K562 (cell line): ENCODE measurements at regions not wholly inside any gene's neighbourhood (a gene's known extent, or its start where the extent isn't known, plus 50 kb on each side); places are given as distances from the start of the nearest gene placed in this dataset.

Experiments used
- ATAC-seq: fragments of 200-7000 bp; cut with Tn5 transposase; 3 replicates; pipeline ENCODE4 v1.9.1; 2020; ENCODE audit warnings: moderate library complexity
- BruUV-seq: library from RNA; stranded (reverse); fragments of 400-500 nt; replicated peaks from 2 replicates; lab custom pipeline; 2021; lab: Mats Ljungman, UMichigan
- CTCF ChIA-PET: fragments of 300-600 bp; formaldehyde crosslinking; extraction: SDS; loops from one replicate; lab custom pipeline; 2021; ENCODE audit warnings: low intra/inter-chr PET ratio; lab: Yijun Ruan, JAX
- POLR2A ChIA-PET: fragments of 300-600, 350-650 bp; sonication (Branson Sonifier 250); formaldehyde crosslinking; extraction: SDS; loops from one replicate; lab custom pipeline; 2021; ENCODE audit warnings: antibody characterized with exemption, inconsistent platforms; lab: Yijun Ruan, JAX
- DNase-seq, 4 experiments: peaks; one replicate each; pipeline versions ENCODE4 v3.0.0 to v3.0.0-alpha.2; 2011 to 2018; ENCODE audit warnings: low spot score in 3 of 4, mixed read lengths in 3 of 4; ENCODE audit errors: extremely low read depth in 1 of 4
- FAIRE-seq: peaks from 2 replicates; lab custom pipeline; 2011; peaks lifted over from hg19 to GRCh38; lab: Jason Lieb, UNC
- H2AFZ ChIP-seq: 2 replicates; pipeline ENCODE4 v1.6.0; 2011; ENCODE audit warnings: low read depth, low read length, control low read depth, inconsistent platforms
- H3K27ac ChIP-seq: fragments of 200-600 bp; 3 replicates; pipeline ENCODE4 v1.8.0; 2011; ENCODE audit warnings: low read depth, mild to moderate bottlenecking, control low read depth, inconsistent platforms, low read length, moderate library complexity, mixed read lengths; ENCODE audit errors: extremely low read depth
- H3K27me3 ChIP-seq, 2 experiments: fragments of 300-600 bp in 1 of 2; 2 replicates in 1 of 2; 3 replicates in 1 of 2; pipeline versions ENCODE4 v1.6.0 to v1.8.0; 2011; ENCODE audit warnings: inconsistent platforms in 2 of 2, low read length in 2 of 2, mild to moderate bottlenecking in 1 of 2, mixed read lengths in 1 of 2, moderate library complexity in 1 of 2; ENCODE audit not compliant: control insufficient read depth in 2 of 2, insufficient read depth in 2 of 2
- H3K36me3 ChIP-seq: fragments of 300-600 bp; 3 replicates; pipeline ENCODE4 v1.8.0; 2011; ENCODE audit warnings: mild to moderate bottlenecking, low read length, inconsistent platforms; ENCODE audit not compliant: control insufficient read depth, insufficient read depth
- H3K4me1 ChIP-seq, 2 experiments: fragments of 200-600 bp in 1 of 2; replicated peaks in 1 of 2; 2 replicates in 1 of 2; 3 replicates in 1 of 2; pipeline versions ENCODE4 v1.5.1 to v1.8.0; 2011; ENCODE audit warnings: inconsistent platforms in 2 of 2, low read length in 2 of 2, mild to moderate bottlenecking in 1 of 2, mixed read lengths in 1 of 2, moderate library complexity in 1 of 2; ENCODE audit not compliant: control insufficient read depth in 2 of 2, insufficient read depth in 2 of 2
- H3K4me2 ChIP-seq: 2 replicates; pipeline ENCODE4 v1.6.1; 2011; ENCODE audit warnings: low read length, control low read depth, inconsistent platforms, mixed read lengths; ENCODE audit not compliant: insufficient read depth
- H3K4me3 ChIP-seq: fragments of 200-600 bp; sonication (generic), shearing (Covaris generic); 2 replicates; pipeline ENCODE4 v1.5.1; 2016; ENCODE audit warnings: control low read depth, inconsistent platforms
- H3K79me2 ChIP-seq: fragments of 200-600 bp; 3 replicates; pipeline ENCODE4 v1.8.0; 2011; ENCODE audit warnings: low read length, inconsistent platforms; ENCODE audit not compliant: control insufficient read depth, insufficient read depth
- H3K9ac ChIP-seq, 2 experiments: 2 replicates each; pipeline versions ENCODE4 v1.6.0 to v1.6.1; 2011; ENCODE audit warnings: low read depth in 2 of 2, low read length in 2 of 2, control low read depth in 1 of 2, inconsistent platforms in 1 of 2, mild to moderate bottlenecking in 1 of 2, mixed read lengths in 1 of 2; ENCODE audit not compliant: insufficient read depth in 1 of 2
- H3K9me1 ChIP-seq: one replicate; pipeline ENCODE4 v1.6.0; 2011; ENCODE audit warnings: inconsistent platforms, mild to moderate bottlenecking, low read length, moderate library complexity; ENCODE audit not compliant: control insufficient read depth, insufficient read depth
- H3K9me3 ChIP-seq: replicated peaks from 2 replicates; pipeline ENCODE4 v1.5.1; 2011; ENCODE audit warnings: low read depth, low read length, inconsistent platforms; ENCODE audit not compliant: control insufficient read depth, insufficient read depth
- H4K20me1 ChIP-seq: replicated peaks from 2 replicates; pipeline ENCODE4 v1.6.1; 2011; ENCODE audit warnings: low read length, inconsistent platforms, mixed read lengths; ENCODE audit not compliant: control insufficient read depth, insufficient read depth
- BRD4 ChIP-seq: fragments of 200-600 bp; sonication (generic); IDR thresholded peaks from 2 replicates; pipeline ENCODE4 v1.6.1; 2017; ENCODE audit warnings: inconsistent platforms
- HEY1 ChIP-seq: fragments of 250-450 bp; sonication (Bioruptor Pico); IDR thresholded peaks from 2 replicates; pipeline ENCODE4 v1.5.0; 2020; ENCODE audit warnings: mild to moderate bottlenecking, moderate library complexity, borderline replicate concordance
- MAFG ChIP-seq: fragments of 450-650 bp; conservative IDR thresholded peaks from 2 replicates; pipeline ENCODE4 v1.6.1; 2016; ENCODE audit warnings: missing genetic modification characterization, missing compliant biosample characterization
- NFATC3 ChIP-seq: fragments of 450-650 bp; IDR thresholded peaks from 2 replicates; pipeline ENCODE4 v1.6.1; 2017; ENCODE audit warnings: mild to moderate bottlenecking
- RAD51 ChIP-seq: fragments of 450-650 bp; IDR thresholded peaks from 2 replicates; pipeline ENCODE4 v1.7.1; 2016; ENCODE audit warnings: low read depth, mild to moderate bottlenecking, borderline replicate concordance
- RFX1 ChIP-seq: fragments of 450-650 bp; IDR thresholded peaks from 2 replicates; pipeline ENCODE4 v1.6.1; 2016; ENCODE audit warnings: mild to moderate bottlenecking, moderate library complexity
- SIRT6 ChIP-seq: IDR thresholded peaks from one replicate; pipeline ENCODE4 v1.6.1; 2012; ENCODE audit warnings: low read depth, mild to moderate bottlenecking, control low read depth, inconsistent platforms, low read length, moderate library complexity
- USF2 ChIP-seq: sonication (generic); formaldehyde crosslinking; IDR thresholded peaks from 2 replicates; pipeline ENCODE4 v1.5.0; 2020; ENCODE audit warnings: missing genetic modification reagents
- XRCC4 ChIP-seq: IDR thresholded peaks from one replicate; pipeline ENCODE4 v1.6.1; 2011; ENCODE audit not compliant: insufficient read depth, insufficient read length; ENCODE audit errors: extremely low read depth
- ZBTB49 ChIP-seq: sonication (generic); formaldehyde crosslinking; IDR thresholded peaks from 2 replicates; pipeline ENCODE4 v1.8.0; 2022; ENCODE audit warnings: missing genetic modification reagents, mild to moderate bottlenecking, borderline replicate concordance
- ZNF354B ChIP-seq: fragments of 250-450 bp; sonication (Bioruptor Pico); IDR thresholded peaks from 2 replicates; pipeline ENCODE4 v1.4.0; 2020
- ZSCAN29 ChIP-seq: fragments of 450-650 bp; IDR thresholded peaks from 2 replicates; pipeline ENCODE4 v1.6.1; 2017
- WGBS: fragments of 100-300 bp; shearing (Covaris generic); methylation state at CpG from one replicate; pipeline ENCODE4 v1.1.6; 2016; ENCODE audit warnings: low coverage, mixed read lengths; ENCODE audit not compliant: insufficient coverage; ENCODE audit errors: missing lambda C conversion rate; 5-methylcytosine and 5-hydroxymethylcytosine counted together
- in situ Hi-C: fragments of 300-500 bp; cut with MboI; formaldehyde crosslinking; loops from 4 replicates; pipeline ENCODE4 v1.15.0; 2018; ENCODE audit warnings: inconsistent platforms, mixed read lengths
- intact Hi-C: fragments of 100-400 bp; cut with micrococcal nuclease; formaldehyde crosslinking; loops from 2 replicates; pipeline ENCODE4 v1.14.2; 2022

- Histone ChIP-seq H3K79me2 (no peaks in the 10 kb centered on the region), H4K20me1 (no peaks in the 10 kb centered on the region), H3K27me3 (no peaks in the 10 kb centered on the region), H3K9ac (no peak overlapping the region), H3K9me1 (no peaks in the 10 kb centered on the region), H3K4me1 (no peaks in the 10 kb centered on the region), H3K4me3 (no peak overlapping the region), H3K27ac (no peak overlapping the region), H3K36me3 (no peaks in the 10 kb centered on the region), H2AFZ (no peak overlapping the region), H3K4me2 (no peak overlapping the region), H3K9me3 (no peaks in the 10 kb centered on the region)
- no peak for TF ChIP-seq SIRT6
- TF ChIP-seq NFATC3, result no peak
- no peak for TF ChIP-seq XRCC4
- no peak for TF ChIP-seq BRD4
- no peak for TF ChIP-seq HEY1
- TF ChIP-seq RAD51, result no peak
- no peak for TF ChIP-seq USF2 (CRISPR knock-in tag)
- TF ChIP-seq RFX1, result no peak
- no peak for TF ChIP-seq ZBTB49
- TF ChIP-seq ZNF354B (CRISPR knock-in tag), result no peak
- no peak for TF ChIP-seq MAFG (tag)
- no peak for TF ChIP-seq ZSCAN29
- intact Hi-C loops (no loop called here), in situ Hi-C loops (no loop called here)
- POLR2A ChIA-PET, result no interaction called here
- CTCF ChIA-PET, result no interaction called here
- DNase-seq (no peak), ATAC-seq (no peak), FAIRE-seq (no peak)
- 0% methylated on average over 3 of the region's 3 CpGs for WGBS
- no TSS peak for BruUV-seq
Observed at GRCh38 chr11:81224396-81224795, 1509.3 kb downstream of the FAM181B start.
